ENCODE measurements at regions not wholly inside any gene's neighbourhood (a gene's known extent, or its start where the extent isn't known, plus 50 kb on each side); places are given as distances from the start of the nearest gene placed in this dataset.
A peak's percentile ranks its signal among the peaks of the same experiment; 100 is the strongest.
"Not testable (repeated sequence)": the region's sequence is repeated elsewhere in the genome, so short reads cannot be mapped to it uniquely, and the experiment has no call there.

DNA sequence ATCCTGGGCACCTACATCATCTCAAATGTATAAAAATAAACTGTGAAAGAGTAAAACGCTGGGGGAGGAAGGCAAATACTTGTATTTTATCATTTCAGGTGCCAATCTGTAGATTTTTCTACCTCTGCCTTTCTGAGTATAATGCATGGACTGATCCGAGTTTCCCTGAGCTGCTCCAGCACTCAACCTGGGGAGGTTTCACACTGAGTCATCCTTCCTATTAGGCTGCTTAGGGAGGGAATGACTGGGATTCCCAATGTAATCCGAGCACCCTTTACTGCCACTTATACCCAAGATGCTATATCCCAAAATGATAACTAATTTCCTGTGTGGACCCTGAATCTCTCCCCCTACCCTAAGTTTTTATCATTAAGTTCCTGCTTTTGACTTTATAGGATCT is 126.6 kb downstream of the HNRNPD start:
- no peak for DNase-seq

DNA sequence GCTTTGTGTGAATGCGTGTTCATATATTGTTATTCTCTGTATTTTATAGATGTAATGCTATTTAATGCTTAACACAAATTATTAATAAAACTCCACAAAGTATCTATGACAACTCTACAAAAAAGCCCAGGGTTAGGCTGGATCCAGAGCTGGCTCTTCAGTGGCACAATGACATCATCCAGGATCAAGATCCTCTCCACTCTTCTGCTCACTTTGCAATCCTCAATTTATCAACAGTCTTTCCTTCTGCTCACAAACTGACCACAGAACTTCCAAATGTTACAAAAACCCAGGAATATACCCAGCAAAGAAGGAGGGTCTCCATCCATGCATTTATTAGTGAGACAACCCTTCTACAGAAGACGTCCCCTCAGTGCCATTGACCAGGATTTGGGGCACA is 132.3 kb downstream of the HNRNPD start:
- DNase-seq: no peak

DNA sequence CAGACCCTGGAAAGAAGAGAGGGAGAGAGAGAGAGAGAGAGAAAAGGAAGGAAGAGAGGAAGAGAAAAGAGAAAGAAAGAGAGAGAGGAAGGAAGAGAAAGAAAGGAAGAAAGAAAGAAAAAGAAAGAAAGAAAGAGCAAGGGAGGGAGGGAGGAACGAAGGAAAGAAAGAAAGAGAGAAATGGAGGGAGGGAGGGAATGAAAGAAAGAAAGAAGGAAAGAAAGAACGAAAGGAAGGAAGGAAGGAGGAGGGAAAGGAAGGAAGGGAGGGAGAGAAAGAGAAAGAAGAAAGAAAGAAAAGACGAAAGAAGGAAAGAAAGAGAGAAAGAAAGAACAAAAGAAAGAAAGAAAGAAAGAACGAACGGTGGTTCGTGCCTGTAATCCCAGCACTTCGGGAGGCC is 133.4 kb downstream of the HNRNPD start:
- DNase-seq: no peak

DNA sequence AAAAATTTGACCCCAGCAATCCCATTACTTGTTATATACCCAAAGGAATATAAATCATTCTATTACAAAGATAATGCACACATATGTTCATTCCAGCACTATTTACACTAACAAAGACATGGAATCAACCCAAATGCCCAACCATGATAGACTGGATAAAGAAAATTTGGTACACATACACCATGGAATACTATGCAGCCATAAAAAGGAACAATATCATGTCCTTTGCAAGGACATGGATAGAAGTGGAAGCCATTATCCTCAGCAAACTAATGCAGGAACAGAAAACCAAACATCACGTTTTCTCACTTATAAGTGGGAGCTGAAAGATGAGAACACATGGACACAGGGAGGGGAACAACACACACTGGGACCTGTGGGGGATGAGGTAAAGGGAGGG is 136.6 kb downstream of the HNRNPD start:
- DNase-seq: not testable (repeated sequence)

DNA sequence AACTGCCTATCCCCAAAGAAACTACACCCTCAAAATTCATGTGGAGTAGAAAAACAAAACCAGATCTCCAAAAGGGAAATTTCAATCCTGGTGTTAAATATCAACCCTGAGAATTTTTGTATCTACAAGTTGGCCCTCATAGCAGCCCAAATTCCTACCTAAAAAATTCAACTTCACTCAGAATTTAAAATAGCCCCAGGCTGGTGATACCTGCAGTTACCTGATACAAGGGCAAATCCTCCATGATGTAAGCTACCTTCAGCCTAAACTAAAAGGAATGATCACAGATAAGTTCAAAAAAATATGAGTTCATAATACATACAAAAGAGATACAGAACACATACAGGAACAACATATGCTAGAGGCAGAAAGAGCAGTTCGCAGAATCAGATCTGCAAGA is 138.4 kb downstream of the HNRNPD start:
- DNase-seq: no peak

DNA sequence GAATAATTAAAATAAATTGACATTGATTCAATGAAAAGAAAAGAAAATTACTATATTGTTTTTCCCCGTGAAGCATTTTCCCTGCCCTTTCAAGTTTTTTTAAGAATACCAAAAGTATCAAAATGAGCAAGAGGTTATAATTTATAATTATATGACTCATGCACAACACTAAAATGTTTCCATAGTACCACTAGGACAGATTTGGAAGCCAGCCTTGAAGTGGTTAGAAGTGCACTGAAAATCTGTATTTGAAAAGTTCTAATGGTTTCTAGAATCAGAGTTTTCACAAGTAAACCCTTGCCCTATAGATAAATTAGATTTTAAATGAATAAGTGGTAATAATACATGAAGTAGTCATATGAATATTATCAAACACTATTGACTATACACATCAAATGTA is 140.9 kb downstream of the HNRNPD start:
- no peak for DNase-seq

DNA sequence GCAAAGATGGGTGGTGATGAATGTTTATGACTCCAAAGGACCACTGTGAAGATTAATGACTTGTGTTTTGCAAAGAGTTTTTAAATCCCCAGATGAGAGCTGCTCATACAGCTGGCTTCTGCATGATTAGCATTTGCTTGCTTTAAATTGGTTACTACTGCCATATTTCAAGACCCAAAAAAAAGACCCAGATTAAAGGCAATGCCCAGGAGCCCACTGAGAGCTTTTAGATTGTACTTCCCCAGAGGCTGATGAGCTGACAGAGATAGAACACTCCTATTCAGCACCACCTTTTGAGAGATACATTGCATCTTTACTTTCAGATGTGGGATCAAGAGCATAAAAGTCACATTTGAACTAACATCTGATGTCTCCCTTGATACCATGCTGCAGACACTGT is 142.0 kb downstream of the HNRNPD start:
- DNase-seq: no peak

DNA sequence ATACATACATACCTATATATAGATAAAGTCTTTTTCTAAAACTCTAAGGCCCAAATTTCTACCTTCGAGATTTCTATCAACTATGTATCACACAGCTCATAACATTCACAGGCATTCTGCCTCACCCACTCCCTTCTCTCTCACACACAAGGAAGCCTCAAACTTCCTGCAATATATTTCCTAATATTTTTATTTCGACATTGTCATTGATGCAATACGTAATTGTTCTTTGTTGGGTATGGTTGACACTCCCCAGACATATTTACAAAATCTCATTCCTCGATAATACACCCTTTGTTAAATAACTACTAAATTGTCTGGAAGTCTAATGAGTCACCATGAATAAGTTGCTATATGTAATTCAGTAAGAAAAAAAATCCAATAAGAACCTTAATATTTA is 143.5 kb downstream of the HNRNPD start:
- no peak for DNase-seq

DNA sequence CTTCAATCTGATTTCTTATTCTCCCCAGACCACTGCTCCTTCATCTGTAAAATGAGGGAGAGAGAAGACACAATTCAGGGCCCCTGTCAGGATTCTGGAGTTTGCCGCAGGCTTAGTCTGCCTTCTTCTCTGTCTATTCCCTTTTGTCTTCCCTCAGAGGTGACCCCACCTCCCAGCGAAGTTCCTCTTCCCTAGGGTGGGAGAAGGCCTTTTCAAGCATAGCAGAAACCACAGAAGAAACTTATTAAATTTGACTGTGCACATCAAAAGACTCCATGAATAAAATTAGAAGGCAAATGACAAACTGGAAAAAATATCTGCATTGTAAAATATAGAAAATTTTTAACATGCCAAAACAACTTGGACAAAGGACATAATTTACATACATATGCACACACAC is 148.8 kb downstream of the HNRNPD start:
- no peak for DNase-seq

DNA sequence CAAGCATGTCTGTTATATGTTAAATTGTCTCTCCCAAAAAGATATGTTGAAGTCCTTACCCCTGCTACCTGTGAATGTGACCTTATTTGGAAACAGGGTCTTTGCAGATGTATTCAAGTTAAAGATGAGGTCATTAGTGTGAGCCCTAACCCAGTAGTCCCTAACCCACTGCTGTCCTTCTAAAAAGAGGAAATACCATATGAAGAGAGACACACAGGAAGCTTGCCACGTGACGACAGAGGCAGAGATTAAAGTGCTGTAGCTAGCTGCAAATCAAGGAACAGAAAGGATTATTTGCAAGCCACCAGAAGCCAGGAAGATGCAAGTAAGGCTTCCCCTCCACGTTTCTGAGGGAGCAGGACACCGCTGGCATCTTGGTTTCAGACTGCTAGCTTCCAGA is 150.1 kb downstream of the HNRNPD start:
- no peak for DNase-seq

DNA sequence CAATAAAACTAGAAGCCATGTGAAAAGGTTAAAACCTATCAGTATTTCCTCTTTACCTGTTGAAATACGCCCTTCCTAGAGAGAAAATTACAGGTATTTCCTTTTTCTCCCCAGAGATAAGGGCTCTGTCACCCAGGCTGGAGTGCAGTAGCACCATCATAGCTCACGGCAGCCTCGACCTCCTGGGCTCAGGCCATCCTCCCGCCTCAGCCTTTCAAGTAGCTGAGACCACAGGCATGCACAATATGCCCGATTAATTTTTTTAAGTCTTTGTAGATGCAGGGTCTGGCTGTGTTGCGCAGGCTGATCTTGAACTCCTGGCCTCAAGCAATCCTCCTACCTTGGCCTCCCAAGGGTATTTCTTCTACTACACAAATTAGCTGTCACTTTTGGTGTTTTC is 154.4 kb downstream of the HNRNPD start:
- DNase-seq: no peak

DNA sequence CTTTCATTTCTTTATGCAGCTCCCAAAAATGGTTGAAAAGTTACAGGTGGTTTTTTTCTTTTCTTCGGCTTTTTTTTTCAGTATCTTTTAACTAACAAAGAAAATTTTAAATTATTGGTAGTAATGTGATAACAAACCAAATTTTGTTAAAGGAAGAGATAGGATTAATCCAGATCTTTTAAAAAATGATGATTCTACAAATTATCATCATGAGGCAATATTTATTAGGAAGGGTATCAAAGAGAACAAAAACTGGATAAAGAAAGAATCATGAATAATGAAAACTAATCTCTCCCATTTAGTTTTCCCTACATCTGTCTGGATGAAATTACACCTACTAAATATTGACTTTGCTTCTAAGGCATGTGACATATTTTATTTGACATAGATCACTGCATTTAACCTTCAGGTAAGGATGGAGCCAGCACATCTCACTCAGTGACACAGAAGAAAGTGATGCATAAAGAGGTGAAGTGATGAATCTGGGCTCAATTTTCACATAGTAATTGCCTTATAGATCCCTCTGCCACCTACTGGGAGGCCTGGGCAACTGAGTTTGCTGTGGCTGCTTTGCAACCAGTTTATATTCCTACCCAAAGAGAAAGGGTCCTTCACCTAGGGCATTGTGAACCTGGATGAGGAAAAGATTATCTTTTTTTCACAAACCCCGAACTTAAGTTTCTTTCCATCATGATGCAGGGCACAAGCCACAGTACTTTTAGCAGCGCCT is 155.6 kb downstream of the HNRNPD start:
- DNase-seq: no peak

DNA sequence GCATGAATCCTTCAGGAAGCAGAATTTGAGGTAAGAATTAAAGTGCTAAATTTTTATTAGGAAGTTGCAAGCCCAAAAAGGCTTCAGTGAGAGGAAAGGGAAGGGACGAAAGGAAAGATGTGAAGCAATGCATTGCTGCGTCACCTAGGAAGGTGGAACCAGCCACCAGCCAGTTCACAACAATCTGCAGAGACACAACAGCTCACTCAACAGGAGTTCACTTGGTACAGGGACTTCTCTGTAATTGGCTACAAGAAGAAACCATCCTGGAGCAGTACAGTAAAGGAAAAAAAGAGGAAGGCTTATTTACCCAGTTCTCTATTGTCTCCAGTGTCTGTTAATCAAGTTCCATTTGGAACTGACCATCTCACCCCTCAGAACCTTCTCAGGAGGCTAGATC is 157.6 kb downstream of the HNRNPD start:
- no peak for DNase-seq

DNA sequence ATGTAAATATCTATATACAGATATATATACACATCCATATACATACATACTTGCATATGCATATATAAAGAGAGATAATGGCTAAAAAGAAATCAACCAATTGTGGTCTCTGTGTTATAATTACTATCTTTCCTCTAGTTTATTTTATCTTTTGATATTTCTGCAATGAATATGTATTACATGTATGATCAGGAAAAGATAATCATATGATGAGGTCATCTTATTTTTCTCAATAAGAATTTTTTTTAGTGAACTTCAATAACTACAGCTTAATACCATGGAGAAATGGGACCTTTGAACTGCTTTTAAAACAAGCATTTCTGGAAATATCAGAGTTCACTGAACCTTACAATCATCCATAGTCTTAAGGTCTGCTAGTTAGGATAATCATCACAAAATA is 158.0 kb downstream of the HNRNPD start:
- no peak for DNase-seq

DNA sequence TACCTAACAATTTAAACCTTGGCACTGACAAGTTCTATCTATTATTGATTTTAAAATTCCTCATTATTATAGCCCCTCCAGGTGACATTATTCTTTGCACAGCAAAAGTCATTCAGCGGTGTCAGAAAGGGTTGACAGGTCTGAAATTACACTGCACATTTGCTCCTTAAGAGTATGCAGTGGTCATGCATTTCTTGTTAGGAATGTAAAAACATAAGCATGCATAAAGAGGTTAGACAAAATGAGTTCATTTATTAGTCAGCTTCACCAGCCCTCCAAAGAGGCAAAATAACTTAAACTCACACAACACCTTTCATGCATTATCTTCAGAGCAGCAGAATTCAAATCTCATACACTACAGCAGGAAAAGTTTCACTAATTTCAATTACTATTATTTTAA is 158.8 kb downstream of the HNRNPD start:
- DNase-seq: no peak

DNA sequence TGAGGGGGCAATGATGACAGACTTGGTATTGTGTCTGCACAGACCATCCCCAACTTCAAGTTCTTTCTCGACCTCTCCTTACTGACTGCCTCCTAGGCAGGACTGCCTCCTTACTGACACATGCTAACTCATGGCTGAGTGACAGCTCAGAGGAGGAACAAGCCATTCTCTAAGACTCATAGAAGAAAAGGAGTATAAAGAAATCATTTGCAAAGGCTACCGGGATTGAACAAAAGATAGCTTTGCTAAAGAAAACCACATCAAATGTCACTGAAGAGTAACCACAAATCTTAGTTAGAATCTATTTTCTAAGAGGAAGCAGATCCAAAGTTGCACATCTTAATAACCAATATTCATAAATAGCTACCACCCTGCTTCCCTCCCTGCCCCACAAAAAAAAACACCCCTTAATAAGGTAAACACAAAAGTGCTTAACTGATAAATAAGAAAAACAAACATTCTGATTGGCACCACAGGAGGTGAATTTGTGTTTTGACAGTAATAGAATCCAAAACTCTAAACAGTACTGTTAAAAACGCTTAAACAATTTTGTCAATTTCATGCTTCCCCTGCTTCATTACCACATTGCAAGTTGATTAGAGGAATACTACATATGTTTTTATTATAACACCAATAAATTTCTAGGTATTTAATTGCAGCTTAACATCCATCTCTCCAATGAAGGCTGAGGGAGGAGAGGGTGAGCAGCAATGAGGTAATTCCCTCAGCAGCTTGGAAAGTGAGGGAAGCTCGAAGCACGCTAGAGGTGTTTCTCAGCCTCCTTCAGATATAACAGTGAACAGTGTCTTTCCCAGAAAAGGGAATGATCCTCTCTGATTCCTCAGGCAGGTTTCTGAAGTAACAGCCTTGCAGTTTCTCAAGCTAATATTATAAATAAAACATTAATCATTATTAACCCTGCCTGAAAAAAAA is 160.0 kb downstream of the HNRNPD start:
- no peak for DNase-seq

DNA sequence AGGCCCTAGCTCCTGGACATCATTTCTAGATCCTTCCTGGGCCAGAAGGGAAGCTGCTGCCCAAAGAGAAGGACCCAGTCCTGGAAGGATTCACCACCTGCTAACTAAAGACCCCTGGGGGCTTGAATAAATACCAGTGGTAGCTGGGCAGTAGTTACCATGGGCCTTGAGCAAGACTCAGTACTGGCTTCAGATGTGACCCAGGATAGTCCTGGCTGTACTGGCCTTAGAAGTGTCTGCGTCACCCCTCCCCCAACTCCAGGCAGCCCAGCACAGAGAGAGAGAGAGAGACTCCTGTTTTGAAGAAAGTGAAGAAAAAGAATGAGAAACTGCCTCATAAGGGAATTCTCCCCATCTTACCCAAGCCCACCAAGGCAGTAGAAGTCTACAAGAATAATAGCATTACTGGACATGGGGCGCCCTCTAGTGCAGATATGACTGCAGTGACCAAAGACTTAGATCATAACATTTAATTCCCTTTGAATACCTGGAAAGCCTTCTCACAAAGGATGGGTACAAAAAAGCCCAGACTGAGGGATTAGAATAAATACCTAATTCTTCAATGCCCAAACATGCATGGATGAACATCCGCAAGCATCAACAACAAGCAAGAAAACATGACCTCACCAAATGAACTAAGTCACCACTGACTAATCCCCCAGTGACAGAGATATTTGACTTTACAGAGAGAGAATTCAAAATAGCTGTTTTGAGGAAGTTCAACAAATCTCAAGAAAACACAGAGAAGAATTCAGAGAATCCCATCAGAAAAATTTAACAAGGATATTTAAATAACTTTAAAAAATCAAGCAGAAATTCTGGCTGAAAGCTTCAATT is 171.8 kb downstream of the HNRNPD start:
- peak; percentile 7 for DNase-seq

DNA sequence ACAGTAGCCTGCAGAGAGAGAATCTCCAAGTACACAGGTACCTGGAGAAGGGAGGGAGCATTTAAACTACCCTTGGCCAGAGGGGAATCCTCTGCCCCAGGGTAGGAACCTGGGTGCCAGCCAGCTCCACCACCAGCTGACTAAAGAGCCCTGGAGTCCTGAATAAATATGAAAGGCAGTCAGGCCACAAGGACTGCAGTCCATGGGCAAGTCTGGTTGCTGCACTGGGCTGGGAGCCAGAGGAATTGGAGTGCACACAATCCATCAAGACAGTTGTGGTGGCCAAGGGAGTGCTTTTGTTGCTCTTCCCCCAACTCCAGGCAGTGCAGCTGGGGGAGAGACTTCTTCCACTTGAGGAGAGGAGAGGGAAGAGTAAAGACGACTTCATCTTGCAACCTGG is 172.5 kb downstream of the HNRNPD start:
- no peak for DNase-seq

DNA sequence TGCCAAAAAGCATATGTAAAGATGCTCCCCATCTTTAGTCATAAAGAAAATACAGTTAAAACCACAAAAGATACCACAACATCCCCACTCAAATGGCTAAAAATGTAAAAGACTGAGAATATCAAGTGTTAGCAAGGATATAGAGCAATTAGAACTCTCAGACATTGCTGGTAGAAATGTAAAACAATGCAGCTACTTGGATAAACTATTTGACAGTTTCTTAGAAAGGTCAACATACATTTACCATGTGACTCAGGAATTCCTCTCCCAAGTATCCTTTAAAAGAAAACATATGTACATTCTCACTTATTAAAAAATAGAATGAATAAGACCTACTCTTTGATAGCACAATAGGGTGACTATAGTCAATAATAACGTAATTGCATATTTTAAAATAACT is 173.7 kb downstream of the HNRNPD start:
- no peak for DNase-seq

DNA sequence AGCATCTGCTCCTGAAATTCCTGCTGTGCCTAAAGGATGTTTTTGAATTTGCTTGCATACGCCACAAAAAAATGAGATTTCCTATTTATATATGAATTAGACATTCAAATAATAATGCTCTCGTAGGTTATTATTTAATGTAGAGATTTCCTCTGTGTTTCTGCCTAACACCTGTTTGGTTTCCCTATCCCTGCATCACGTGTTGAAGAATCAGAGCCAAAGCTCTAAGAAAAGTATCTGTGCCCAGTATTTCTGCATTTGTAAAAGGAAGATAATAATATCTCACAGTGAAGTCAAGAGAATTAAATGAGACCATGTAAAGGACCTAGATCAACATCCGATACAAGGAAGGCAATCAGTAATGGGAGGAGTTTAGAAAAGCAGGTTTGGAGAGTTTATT is 179.5 kb downstream of the HNRNPD start:
- no peak for DNase-seq

DNA sequence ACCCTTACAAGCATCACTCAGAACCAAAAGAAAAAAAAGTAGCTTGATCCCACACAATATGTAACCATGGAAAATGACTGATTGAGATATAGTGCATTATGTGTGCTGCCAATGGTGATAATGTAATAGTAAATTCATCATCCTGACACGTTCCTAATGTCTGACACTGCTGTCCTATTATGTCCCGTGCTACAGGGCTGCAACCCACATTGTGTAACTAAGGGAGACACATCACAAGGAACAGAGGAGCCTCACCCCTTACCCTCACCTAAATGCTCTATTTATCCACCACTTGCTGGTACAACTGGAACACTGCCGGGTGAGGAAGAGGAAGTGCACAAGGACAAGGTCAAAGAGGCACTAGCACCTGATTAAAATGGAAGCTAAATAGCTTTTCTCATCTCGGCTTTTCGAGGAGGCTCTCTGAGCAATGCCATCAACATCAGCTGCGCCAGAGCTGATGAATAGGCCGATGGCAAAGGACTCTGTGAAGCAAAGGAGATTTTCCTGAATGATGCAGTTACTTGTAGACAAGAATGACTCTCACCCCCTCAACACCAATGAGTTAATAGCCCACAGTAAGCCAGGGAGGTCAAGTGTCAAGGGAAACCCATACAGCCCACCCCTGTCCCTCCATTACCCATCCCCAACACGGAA is 181.6 kb downstream of the HNRNPD start:
- no peak for DNase-seq

DNA sequence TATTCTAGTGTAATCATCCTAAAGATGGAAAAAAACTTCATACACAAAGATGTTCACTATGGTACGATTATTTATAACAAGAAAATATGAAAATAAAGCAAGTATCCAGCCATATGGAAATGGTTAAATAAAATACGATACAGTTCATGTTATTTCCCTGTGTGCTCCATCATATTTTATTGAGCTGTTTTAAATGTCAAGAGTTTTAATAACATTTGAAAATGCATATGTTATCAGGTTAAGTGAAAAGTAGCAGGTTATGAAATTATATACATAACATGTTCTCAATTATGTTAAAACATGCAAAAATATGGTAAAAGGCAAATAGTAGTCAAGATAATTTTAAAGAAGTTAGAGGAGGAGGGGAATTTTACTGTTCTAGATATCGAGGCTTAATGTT is 192.0 kb downstream of the HNRNPD start:
- no peak for DNase-seq

DNA sequence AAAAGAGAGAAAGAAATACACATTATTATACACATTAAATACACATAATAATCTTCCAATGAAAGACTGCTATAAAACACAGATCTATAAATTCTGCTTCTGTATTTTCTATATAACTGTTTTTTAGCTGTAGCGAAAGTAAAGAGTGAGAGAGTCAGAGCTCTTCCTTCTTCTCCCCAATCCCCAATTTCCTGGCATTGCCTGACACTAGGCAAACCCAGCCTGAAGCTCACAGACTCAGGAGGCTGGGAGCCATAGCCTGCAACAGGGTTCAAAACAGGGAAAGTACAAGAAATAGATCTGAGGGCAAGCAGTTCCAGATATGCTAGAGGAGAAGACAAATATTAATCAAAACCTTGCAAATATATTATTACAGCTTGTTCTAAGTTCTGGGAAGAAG is 201.6 kb downstream of the HNRNPD start:
- DNase-seq: no peak

All from HCEC 1CT (cell line).